Putamen (tissue), 1 donor: ENCODE measurements at regions not wholly inside any gene's neighbourhood (a gene's known extent, or its start where the extent isn't known, plus 50 kb on each side); places are given as distances from the start of the nearest gene placed in this dataset.
A peak's percentile ranks its signal among the peaks of the same experiment; 100 is the strongest.
"Not testable (repeated sequence)": the region's sequence is repeated elsewhere in the genome, so short reads cannot be mapped to it uniquely, and the experiment has no call there.

ENCODE experiments used
- DNase-seq: peaks from one replicate; pipeline ENCODE4 v3.0.0-alpha.2; 2016; ENCODE audit warnings: low spot score

DNA sequence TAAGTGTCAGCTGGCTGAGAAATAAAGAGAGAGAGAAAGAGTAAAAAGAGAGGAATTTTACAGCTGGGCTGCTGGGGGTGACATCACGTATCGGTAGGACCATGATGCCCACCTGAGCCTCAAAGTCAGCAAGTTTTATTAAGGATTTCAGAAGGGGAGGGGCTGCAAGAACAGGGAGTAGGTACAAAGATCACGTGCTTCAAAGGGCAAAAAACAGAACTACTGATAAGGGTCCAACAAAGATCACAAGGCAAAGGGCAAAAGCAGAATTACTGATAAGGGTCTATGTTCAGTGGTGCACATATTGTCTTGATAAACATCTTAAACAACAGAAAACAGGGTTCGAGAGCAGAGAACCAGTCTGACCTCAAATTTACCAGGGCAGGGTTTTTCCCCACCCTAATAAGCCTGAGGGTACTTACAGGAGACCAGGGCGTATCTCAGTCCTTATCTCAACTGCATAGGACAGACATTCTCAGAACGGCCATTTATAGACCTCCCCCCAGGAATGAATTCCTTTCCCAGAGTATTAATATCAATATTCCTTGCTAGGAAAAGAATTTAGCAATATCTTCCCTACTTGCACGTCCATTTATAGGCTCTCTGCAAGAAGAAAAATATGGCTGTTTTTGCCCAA, 128.3 kb upstream of the PZP start:
- DNase-seq, result not testable (repeated sequence)

DNA sequence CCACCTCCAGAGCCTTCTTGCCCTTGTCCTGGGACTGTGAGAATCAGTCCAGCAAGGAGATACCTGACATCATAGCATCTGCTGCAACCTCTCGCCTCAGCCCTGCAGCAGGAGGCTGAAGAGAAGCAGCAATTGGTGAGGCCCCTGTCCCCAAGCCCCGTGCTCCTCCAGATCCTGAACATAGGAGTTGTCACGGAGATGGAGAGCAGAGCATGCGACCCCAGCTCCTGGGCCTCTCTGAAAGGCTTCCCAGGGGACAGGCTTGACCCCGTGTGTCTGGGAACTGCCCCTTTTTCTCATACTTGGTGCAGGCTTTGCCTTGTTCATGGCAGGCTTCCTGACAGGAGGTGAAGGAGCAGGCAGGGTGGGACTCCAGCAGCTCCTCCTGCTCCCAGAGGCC, 127.7 kb upstream of the PZP start:
- DNase-seq, result no peak

DNA sequence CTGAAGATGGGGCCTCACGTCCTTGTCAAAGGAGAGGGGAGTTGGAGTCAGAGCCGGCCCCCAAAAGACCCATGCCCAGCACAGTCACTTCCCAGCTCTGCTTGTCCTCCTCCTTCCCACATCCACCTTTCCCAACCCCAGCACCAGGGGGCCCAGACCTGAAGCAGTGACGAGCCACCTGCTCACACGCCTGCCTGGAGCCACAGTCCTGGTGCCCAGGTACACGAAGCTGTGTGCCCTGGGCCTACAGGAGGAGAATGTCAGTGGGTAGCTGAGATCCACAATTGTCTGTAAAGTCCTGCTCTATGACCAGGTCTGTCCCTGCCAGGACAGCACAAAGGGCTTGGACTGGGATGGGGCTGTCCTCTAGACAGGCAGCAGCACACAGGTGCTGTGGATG, 126.8 kb upstream of the PZP start:
- DNase-seq, result no peak

DNA sequence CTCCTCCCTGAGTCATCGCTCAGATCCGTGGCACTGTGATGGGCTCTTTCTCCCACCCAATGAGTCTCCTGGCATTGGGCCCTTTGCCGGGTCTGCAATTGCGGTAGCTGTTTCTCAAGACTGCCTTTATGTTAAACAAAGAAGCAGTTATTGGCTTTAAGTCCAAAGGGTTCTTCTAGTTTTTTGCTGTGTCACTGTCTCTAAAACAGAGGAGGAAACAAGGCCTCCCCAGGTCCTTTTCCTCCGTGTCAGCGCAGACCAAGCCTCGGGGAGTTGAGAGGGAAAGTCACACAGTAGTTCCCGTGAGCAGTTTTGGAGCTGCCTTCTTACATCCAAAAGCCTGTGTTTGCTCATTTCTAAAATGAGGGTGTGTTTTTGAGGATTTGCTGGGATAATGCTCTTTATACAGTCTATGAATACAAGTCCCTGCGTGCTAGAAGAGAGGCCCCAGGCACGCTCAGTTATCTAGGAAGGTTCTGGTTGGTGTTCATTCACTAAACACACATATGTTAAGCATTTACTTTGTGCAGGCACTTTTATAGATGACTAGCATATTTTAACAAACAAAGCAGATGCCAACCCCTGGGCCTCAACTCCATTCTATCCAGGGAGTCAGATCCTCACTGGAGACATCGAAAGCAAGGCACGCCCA, 126.0 kb upstream of the PZP start:
- DNase-seq, result no peak

DNA sequence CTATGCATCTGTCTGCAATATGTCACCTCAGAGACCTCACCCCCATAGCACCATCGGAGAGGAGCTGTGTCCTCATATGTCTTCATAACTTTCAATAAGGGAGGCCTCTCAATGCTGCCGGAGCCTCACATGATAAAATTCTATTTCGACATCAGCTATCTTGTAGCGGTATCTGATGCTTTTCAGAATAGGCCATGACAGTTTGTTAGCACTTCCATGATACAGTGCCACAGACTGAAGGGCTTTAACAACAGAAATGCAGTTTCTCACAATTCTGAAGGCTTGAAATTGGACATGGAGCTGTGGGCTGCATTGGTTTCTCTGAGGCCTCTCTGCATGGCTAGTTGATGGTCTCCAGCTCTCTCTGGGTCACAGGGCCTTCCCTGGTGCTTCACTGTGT, 125.0 kb upstream of the PZP start:
- DNase-seq, result no peak

DNA sequence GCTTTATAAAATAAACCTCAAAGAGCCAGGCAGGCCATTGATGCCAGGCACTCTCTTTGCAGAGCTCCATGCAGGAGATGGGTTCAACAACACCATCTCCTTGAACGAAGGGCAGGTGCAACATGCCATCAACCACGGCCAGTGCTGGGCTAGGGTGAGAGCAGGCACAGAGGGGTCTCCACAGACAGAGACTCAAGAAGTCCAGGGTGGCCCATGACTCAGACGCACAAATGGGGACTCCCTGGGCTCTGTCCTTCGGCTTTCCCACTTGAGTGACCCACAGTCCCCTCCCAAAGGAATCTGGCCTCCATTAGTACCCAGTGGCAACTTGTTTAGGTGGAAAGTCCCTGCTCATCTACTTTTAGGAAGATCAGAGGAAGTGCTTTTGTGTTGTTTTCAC, 124.4 kb upstream of the PZP start:
- DNase-seq, result no peak

DNA sequence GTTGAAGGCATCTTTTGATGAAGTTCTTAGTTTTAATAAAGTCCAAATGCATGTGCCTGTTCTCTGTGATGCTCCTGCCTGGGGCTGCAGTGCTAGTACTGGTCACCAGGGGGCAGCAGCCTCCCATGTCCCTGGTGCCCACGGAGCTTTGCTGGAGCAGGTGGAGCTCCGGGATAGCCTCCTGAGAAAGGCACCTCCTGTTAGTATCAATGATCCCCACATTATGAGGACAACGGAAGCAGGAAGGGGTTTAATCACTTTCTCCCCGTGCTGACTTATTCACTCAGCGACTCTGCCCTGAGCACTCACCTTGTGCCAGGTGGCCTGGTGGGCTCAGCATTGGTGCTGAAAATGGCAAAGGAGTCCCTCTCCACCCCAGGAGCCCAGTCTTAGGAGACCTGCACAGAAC, 123.0 kb upstream of the PZP start:
- DNase-seq, result peak; percentile 58

DNA sequence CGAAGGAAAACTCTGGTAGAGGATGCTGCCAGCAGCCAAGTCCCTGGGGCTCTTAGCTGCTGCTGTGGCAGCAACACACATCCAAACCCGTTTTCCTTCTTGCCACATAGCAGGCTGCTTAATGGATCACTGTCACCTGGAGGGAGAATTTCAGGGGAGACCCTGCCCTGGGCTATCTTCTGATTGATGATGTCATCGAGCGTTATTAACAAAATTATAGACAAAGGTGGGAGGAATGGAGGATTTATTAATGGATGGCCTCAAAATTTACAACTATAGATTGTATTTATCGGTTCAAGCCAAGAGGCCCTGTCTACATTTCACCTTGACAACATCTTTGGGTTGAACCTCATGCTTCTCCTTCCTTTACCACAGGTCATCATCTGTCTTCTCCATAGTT, 120.8 kb upstream of the PZP start:
- DNase-seq, result no peak

DNA sequence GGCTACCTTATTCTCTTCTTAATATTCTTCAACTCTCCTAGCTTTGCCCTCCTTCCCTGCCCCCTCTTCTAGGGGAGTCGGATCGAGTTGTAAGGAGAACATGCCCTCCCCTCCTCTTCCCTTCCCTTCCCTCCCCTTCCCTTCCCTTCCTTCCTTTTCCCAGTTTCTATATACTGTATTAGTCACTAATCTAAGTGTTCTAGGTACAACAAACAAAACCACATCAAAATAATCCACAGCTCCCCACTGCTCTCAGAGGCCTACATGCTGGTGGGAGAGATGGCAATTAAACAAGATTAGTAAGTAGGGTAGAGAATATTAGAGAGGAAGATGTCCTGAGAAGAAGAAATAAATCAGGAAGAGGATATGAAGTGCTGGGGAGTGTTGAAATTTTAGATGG, 119.9 kb upstream of the PZP start:
- no peak for DNase-seq

DNA sequence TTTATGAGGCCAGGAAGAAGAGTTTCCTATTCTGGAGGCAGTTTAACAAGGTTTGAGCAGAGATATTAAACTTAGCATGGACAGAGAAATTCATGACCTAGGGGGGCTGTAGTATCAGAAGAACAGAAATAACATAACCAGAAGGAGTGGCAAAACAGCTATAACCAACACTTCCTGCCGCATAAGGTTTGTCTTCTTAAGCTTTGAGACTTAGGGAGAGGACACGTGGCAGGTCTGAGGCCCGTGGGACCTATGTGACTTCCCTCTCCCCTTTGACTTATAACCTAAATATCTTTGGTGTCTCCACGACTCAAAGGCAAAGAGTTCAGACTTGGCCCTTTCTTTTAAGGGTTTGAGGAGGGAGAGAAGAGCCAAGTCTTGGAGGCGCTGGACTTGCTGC, 119.1 kb upstream of the PZP start:
- no peak for DNase-seq

DNA sequence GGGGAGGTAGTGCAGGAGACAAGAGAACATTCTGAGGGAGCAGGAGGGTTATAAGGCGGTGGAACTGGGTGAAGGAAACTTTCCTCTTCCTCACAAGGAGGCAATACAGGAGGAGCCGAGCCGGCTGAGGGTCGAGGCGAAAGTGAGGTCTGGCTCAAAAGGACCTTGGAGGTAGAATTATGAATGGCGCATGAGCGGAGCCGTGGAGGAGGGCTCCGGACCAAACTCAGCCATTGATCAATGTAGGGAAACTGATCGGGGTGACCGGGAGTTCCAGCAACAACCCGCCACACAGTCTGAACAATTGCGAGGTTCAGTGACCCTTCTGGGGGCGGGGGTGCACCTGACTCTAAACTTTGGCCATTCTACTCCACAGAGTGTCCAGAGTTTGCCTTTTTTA, 118.7 kb upstream of the PZP start:
- not testable (repeated sequence) for DNase-seq

DNA sequence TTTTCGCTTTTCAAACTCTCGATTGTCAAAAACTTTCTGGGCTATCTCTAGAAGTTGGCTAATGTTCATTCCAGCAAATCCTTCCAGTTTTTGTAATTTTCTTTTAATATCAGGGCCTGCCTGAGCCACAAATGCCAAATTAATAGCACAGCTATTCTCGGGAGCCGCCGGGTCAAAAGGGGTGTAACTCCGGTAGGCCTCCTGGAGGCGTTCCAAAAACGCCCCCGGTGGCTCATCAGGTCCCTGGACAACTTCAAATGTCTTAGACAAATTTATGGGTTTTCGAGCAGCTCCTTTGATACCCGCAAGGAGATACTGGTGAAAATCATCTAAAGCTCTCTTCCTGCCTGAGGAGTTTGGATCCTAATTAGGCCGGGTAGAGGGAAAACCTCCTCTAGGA, 117.9 kb upstream of the PZP start:
- no peak for DNase-seq

DNA sequence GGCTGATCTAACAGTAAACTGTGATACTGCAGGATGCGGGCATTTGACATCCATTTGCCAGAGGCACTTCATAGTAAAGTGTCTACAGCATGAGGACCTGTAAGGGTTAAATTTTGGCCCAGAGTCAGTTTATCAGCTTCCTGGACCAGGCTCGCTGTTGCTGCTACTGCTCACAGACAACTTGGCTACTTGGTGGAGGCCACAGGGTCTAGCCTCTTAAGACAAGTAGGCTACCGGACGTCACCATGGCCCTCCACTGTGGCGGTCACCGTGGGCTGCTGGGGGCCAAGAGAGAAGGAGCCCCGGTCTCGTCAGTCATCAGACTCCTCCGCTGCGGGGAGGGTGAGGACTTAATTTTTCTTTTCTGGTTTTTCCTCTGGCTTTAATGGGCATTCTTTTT, 117.3 kb upstream of the PZP start:
- no peak for DNase-seq

DNA sequence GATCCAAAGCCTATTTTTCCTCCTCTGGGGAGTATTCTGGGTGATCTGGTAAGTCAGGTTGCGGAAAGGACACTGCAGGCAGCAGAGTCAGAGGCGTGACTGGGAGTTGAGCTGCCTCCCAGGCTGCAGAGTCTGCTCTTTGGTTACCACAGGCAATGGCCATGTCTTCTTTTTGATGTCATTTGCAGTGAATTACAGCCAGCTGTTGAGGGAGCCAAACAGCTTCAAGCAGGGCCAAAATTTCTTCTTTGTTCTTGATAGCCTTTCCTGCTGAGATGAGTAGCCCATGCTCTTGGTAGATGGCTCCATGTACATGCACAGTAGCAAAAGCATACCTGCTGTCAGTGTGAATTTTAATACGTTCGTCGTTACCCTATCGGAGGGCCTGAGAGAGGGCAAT, 116.6 kb upstream of the PZP start:
- no peak for DNase-seq

DNA sequence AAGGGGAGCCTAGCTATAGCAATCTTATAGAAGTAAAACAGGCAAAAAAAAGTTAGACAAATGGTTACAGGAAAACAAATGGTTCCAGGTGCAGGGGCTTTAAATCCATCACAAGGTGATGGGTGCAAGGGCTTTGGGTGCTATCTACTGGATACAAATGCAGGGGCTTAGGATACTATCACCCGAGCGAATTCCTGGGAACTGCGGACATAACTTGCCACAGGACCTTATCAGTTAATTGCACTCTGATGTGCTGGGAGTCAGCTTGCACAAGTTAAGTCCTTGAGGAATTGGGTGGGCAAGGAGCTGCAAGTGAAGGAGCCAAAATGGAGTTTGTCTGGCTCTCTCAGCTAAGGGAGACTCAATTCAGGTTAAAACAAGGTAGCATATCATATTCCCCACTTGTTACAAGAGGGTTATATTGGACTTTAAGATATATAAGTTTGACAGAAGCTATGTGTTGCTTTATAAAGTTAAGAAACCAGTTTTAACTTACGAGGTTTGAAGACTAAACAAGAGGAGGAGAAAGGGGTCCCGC, 115.0 kb upstream of the PZP start:
- no peak for DNase-seq

DNA sequence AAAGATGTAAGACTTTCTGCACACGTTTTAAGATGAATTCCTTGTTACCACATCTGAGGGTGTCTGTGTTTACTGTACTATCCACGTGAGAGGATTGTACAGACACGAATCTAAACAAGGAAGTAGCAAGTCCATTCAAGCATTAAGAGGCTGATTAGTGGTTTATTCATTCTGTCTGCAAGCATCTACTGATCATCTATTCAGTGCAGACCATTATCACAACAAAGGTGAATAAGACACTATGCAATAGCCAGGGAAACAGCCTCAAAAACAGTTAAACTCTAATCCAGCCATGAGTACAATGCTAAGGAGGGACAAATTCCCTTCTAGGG, 111.6 kb upstream of the PZP start:
- DNase-seq, result no peak

DNA sequence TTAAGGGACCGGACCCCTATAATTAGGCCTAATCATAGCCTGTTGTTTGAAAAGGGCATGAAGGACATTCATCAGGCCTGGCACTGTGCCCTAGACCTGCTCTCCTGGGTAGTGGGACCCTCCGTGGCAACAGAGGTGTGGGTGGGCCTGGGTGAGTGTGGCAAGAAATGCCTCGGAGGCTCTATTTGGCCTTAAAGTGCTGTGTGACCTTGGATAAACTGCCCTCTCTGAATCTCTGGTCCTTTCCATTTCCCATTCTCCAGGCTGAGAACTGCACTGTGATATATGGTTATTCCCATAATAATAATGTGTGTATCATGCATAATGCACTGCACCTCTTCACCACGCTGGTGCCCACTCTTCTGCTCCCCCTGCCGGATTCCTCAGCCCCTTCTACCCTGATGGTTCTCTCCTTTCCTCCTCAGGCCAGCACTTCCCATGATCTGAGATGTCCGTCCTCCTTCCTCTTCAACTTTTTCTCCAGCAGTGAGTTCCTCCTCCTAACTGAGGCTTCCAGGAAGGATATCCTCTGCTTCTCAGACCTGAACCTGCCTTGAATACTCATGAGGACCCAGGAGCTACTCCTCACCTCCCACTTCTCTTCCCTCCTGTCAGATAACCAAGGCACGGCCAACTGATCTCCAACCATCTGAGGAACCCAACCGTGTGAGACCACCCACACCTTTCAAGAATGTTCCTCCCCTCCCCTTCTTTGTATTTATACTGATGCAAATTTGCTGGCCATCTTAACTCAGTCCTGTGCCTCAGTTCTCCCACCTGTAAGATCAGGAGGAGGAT, 111.0 kb upstream of the PZP start:
- no peak for DNase-seq

DNA sequence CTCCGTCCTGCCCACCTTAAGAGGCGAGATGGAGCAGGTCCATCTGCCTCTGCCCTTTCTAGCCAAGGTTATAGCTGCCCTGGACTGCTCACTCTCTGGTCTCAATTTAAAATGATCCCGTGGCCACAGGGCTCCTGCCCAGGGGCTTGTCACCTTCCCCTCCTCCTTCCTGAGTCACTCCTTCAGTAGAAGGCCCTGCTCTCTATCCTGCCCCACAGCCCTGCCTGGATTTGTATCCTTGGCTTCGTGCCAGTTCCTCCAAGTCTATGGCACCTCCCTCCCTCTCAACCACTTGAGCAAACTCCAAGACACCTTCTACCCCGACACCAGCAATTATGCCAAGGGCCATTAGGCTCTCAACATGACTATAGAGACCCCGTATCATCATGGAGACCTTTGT, 105.3 kb upstream of the PZP start:
- not testable (repeated sequence) for DNase-seq

DNA sequence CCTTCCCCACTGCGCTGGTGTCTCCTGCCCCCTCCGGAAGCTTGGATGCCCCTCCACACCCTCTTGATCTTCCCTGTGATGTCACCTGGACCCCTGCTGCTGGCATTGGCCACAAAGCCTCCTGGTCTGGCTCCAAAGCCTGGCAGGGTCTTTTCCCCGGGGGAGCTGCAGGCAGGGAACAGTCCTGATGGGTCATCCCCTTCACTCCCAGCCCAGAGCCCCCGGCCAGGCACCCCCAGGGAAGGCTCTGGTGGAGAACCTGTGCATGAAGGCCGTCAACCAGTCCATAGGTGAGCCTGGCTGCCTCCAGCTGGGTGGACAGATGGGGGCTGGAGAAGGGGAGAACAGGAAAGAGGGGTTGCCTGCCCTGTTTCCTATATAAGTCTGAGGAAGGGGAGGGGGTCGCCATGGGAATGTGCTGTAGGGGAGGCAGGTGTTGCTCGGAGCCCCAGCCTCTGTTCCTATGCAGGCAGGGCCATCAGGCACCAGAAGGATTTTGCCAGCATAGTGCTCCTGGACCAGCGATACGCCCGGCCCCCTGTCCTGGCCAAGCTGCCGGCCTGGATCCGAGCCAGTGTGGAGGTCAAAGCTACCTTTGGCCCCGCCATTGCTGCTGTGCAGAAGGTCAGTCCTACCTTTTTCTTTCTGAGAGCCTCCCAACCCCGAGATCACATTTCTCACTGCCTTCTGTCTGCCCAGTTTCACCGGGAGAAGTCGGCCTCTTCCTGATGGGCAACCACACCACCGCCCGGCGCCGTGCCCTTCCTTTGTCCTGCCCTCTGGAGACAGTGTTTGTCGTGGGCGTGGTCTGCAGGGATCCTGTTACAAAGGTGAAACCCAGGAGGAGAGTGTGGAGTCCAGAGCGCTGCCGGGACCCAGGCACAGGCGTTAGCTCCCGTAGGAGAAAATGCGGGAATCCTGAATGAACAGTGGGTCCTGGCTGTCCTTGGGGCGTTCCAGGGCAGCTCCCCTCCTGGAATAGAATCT, 104.5 kb upstream of the PZP start:
- not testable (repeated sequence) for DNase-seq

DNA sequence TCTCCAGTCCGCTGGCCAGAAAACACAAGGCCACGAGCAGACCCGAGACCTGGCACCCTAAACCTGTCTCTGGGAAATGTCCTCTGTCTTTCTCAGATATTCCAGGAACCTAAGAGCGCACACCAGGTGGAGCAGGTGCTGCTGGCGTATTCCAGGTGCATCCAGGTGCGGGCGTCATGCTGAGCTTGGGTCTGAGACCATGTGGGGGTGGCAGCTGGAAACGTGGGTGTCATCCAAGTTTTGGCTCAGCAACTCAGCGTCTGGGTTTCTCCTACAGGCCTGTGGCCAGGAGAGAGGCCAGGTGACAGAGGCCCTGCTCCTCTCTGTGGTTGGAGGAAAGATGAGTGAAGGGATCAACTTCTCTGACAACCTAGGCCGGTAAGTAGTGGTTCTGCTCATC, 103.3 kb upstream of the PZP start:
- not testable (repeated sequence) for DNase-seq

DNA sequence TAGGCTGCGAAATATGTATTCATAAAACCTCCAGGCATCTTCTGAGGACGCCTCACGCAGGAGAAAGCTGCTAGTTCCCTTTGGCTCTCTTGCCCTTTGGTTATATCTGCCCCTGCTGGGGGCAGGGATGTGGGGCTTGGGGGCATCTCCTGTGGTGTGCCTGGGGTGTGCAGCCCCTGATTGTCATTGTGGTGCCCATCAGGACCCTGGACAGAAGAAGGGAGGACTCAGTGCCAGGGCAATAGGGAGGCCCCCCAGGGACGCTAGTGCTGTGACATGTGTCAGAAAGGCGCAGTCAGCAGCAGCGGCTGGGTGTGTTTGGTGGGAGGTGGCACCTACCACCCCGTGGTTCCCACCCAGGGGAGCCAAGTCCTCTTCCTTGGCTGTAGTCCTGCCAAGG, 102.5 kb upstream of the PZP start:
- DNase-seq, result not testable (repeated sequence)

DNA sequence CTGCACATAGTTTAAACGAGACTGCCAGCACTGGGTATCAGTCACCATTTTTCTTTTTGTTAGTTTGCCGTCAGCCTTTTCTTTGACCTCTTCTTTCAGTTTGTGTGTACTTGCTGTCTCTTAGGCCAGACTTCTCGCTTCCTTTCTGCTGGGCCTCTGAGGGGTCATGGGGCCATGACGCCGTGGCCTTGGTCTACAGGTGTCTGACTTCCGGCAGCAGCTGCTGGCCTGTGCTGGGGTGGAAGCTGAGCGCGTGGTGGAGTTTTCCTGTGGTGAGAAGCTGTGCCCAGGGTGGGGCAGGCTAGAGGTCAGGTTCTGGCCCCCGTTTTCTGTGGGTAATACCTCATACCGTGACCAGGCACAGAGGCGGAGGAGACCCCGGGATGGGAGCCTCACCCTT, 101.6 kb upstream of the PZP start:
- DNase-seq, result not testable (repeated sequence)
